H1 (cell line): ENCODE measurements at regions not wholly inside any gene's neighbourhood (a gene's known extent, or its start where the extent isn't known, plus 50 kb on each side); places are given as distances from the start of the nearest gene placed in this dataset.

Experiments
- CTCF ChIA-PET: fragments of 300-600 bp; sonication (Branson Sonifier 250); formaldehyde crosslinking; loops from one replicate; lab custom pipeline; 2021; ENCODE audit not compliant: partially characterized antibody; lab: Charles Lee
- POLR2A ChIA-PET: fragments of 300-600 bp; sonication (Branson Sonifier 250); formaldehyde crosslinking; loops from one replicate; lab custom pipeline; 2021; ENCODE audit warnings: inconsistent platforms; ENCODE audit not compliant: partially characterized antibody; lab: Charles Lee
- DNase-seq, 2 experiments: peaks; one replicate each; pipeline versions ENCODE4 v3.0.0 to v3.0.0-alpha.2; 2010 to 2022; ENCODE audit warnings: low spot score in 2 of 2, low read depth in 1 of 2, mixed read lengths in 1 of 2
- FAIRE-seq: peaks from 2 replicates; lab custom pipeline; 2011; peaks lifted over from hg19 to GRCh38; lab: Jason Lieb, UNC
- H2AFZ ChIP-seq: 2 replicates; pipeline ENCODE4 v1.8.1; 2012; ENCODE audit warnings: low read length, inconsistent platforms
- H2AK5ac ChIP-seq: 2 replicates; pipeline ENCODE4 v1.6.1; 2013; ENCODE audit warnings: low read depth, low read length
- H2BK120ac ChIP-seq: replicated peaks from 2 replicates; pipeline ENCODE3; 2013; ENCODE audit warnings: low read depth, low read length, inconsistent platforms
- H2BK12ac ChIP-seq: 2 replicates; pipeline ENCODE4 v1.6.1; 2013; ENCODE audit warnings: low read depth, low read length
- H2BK15ac ChIP-seq: 2 replicates; pipeline ENCODE4 v1.6.1; 2013; ENCODE audit warnings: low read length
- H2BK20ac ChIP-seq: 2 replicates; pipeline ENCODE4 v1.6.1; 2013; ENCODE audit warnings: low read length
- H2BK5ac ChIP-seq: 2 replicates; pipeline ENCODE4 v1.6.1; 2013; ENCODE audit warnings: low read depth, low read length
- H3K14ac ChIP-seq: 2 replicates; pipeline ENCODE4 v1.6.1; 2013; ENCODE audit warnings: inconsistent platforms; ENCODE audit not compliant: insufficient read length
- H3K18ac ChIP-seq: 2 replicates; pipeline ENCODE4 v1.6.1; 2013; ENCODE audit warnings: low read length; ENCODE audit errors: extremely low read depth
- H3K23ac ChIP-seq: 2 replicates; pipeline ENCODE4 v1.6.1; 2013; ENCODE audit warnings: inconsistent platforms; ENCODE audit not compliant: insufficient read length
- H3K23me2 ChIP-seq: 2 replicates; pipeline ENCODE4 v1.6.1; 2013; ENCODE audit warnings: low read depth, low read length
- H3K27ac ChIP-seq: 2 replicates; pipeline ENCODE4 v1.6.1; 2011; ENCODE audit warnings: low read depth, low read length, inconsistent platforms
- H3K27me3 ChIP-seq, 4 experiments: replicated peaks in 1 of 4; 1 replicate in 1 of 4; 2 replicates in 3 of 4; pipeline versions ENCODE4 v1.6.1 to v1.8.1; 2011 to 2013; ENCODE audit warnings: low read length in 3 of 4, mild to moderate bottlenecking in 3 of 4, inconsistent platforms in 2 of 4, mixed read lengths in 2 of 4, moderate library complexity in 1 of 4; ENCODE audit not compliant: control insufficient read depth in 3 of 4, insufficient read depth in 3 of 4; ENCODE audit errors: extremely low read depth in 1 of 4
- H3K36me3 ChIP-seq, 4 experiments: 2 replicates each; pipeline versions ENCODE4 v1.6.1 to v1.8.1; 2011 to 2013; ENCODE audit warnings: mild to moderate bottlenecking in 4 of 4, low read length in 3 of 4, moderate library complexity in 2 of 4, control low read depth in 1 of 4, inconsistent platforms in 1 of 4; ENCODE audit not compliant: insufficient read depth in 4 of 4, control insufficient read depth in 2 of 4
- H3K4ac ChIP-seq: replicated peaks from 2 replicates; pipeline ENCODE3; 2013; ENCODE audit warnings: low read length, low read depth, mixed read lengths, inconsistent platforms; ENCODE audit not compliant: insufficient read length
- H3K4me1 ChIP-seq, 4 experiments: replicated peaks in 1 of 4; 1 replicate in 1 of 4; 2 replicates in 3 of 4; pipeline versions ENCODE4 v1.6.1 to v1.8.1; 2011 to 2013; ENCODE audit warnings: low read length in 3 of 4, inconsistent platforms in 2 of 4, mixed read lengths in 1 of 4; ENCODE audit not compliant: insufficient read depth in 4 of 4, control insufficient read depth in 3 of 4
- H3K4me2 ChIP-seq, 2 experiments: 2 replicates each; pipeline versions ENCODE4 v1.6.1 to v1.8.1; 2011 to 2013; ENCODE audit warnings: low read depth in 2 of 2, low read length in 2 of 2, control low read depth in 1 of 2, inconsistent platforms in 1 of 2, mild to moderate bottlenecking in 1 of 2; ENCODE audit not compliant: insufficient read depth in 1 of 2
- H3K4me3 ChIP-seq, 4 experiments: fragments of 200-600, 300-600 bp in 1 of 4; sonication (generic), shearing (Covaris generic), sonication (Bioruptor Twin) in 1 of 4; 2 replicates each; pipeline versions ENCODE4 v1.5.1 to v1.8.1; 2011 to 2016; ENCODE audit warnings: low read length in 4 of 4, low read depth in 3 of 4, control low read depth in 2 of 4, inconsistent platforms in 2 of 4, mild to moderate bottlenecking in 2 of 4, mixed read lengths in 1 of 4, moderate library complexity in 1 of 4; ENCODE audit not compliant: insufficient read depth in 2 of 4; ENCODE audit errors: extremely low read depth in 1 of 4
- H3K56ac ChIP-seq: replicated peaks from 2 replicates; pipeline ENCODE3; 2013; ENCODE audit warnings: low read depth, mild to moderate bottlenecking, mixed read lengths, low read length, inconsistent platforms; ENCODE audit not compliant: insufficient read length
- H3K79me1 ChIP-seq: 2 replicates; pipeline ENCODE4 v1.6.1; 2013; ENCODE audit warnings: low read depth, low read length, control low read depth
- H3K79me2 ChIP-seq, 2 experiments: 2 replicates each; pipeline versions ENCODE4 v1.6.1 to v1.8.1; 2012 to 2013; ENCODE audit warnings: low read length in 2 of 2, mild to moderate bottlenecking in 2 of 2, inconsistent platforms in 1 of 2; ENCODE audit not compliant: insufficient read depth in 2 of 2, control insufficient read depth in 1 of 2
- H3K9ac ChIP-seq, 4 experiments: replicated peaks in 1 of 4; 1 replicate in 1 of 4; 2 replicates in 3 of 4; pipeline versions ENCODE4 v1.6.1 to v1.8.1; 2011 to 2013; ENCODE audit warnings: low read depth in 3 of 4, low read length in 3 of 4, control low read depth in 2 of 4, mild to moderate bottlenecking in 2 of 4, moderate library complexity in 2 of 4, inconsistent platforms in 1 of 4; ENCODE audit errors: extremely low read depth in 1 of 4
- H3K9me3 ChIP-seq, 2 experiments: 2 replicates each; pipeline versions ENCODE4 v1.6.1 to v1.8.1; 2012 to 2013; ENCODE audit warnings: mild to moderate bottlenecking in 2 of 2, moderate library complexity in 2 of 2, control low read depth in 1 of 2, inconsistent platforms in 1 of 2, low read depth in 1 of 2, low read length in 1 of 2, mixed read lengths in 1 of 2; ENCODE audit not compliant: insufficient read depth in 2 of 2
- H4K20me1 ChIP-seq, 2 experiments: replicated peaks in 1 of 2; 2 replicates each; pipeline versions ENCODE3 to v1.8.1; 2011 to 2013; ENCODE audit warnings: inconsistent platforms in 2 of 2, low read length in 2 of 2, mild to moderate bottlenecking in 1 of 2; ENCODE audit not compliant: insufficient read depth in 2 of 2, control insufficient read depth in 1 of 2
- H4K5ac ChIP-seq: 2 replicates; pipeline ENCODE4 v1.6.1; 2013; ENCODE audit warnings: low read length, low read depth, mixed read lengths, inconsistent platforms; ENCODE audit not compliant: insufficient read length
- H4K8ac ChIP-seq: 2 replicates; pipeline ENCODE4 v1.8.0; 2013; ENCODE audit warnings: mild to moderate bottlenecking, moderate library complexity, low read length, inconsistent platforms; ENCODE audit not compliant: insufficient read depth; ENCODE audit errors: extremely low read depth
- H4K91ac ChIP-seq: replicated peaks from 2 replicates; pipeline ENCODE3; 2013; ENCODE audit warnings: low read length, mixed read lengths, inconsistent platforms; ENCODE audit not compliant: insufficient read length
- RFX5 ChIP-seq: IDR thresholded peaks from 2 replicates; pipeline ENCODE4 v1.6.1; 2011; ENCODE audit warnings: low read depth, low read length, improper control_type of control experiment, borderline replicate concordance
- WGBS, 2 experiments: shearing (Covaris generic) in 1 of 2; methylation state at CpG; one replicate each; pipeline versions ENCODE4 v1.1.6 to v1.1.7; 2013 to 2015; ENCODE audit warnings: low lambda C conversion rate in 2 of 2, mixed read lengths in 2 of 2, inconsistent platforms in 1 of 2, low coverage in 1 of 2, missing lambda C conversion rate in 1 of 2; ENCODE audit not compliant: insufficient replicate concordance in 2 of 2, insufficient coverage in 1 of 2, insufficient read length in 1 of 2; ENCODE audit errors: extremely low coverage in 1 of 2, missing lambda C conversion rate in 1 of 2; 5-methylcytosine and 5-hydroxymethylcytosine counted together

DNA sequence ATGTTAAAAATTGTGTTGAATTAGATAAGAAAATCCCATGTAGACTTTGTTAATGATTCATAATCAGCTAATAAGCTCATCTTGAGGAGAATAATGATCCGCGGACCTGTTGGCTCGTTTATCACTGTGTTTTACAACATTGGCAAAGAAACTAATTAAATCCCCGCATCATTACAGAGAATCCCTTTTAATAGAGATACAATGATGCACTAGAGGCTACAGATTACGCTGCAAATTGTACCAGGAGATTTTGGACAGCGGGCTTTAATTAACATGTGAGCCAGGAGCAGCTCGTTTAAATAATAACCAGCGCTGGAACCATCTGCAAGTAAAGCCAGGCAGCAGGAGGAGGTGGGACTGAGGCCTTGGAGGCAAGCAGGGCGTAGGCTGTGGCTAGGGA is 280.3 kb upstream of the POU3F1 start:
- Histone ChIP-seq H2AFZ (no peak overlapping the region), H3K23me2 (no peaks in the 10 kb centered on the region), H3K4me2 (no peak overlapping the region), H4K91ac (no peak overlapping the region), H3K56ac (no peak overlapping the region), H4K5ac (no peak overlapping the region), H3K27me3 (no peaks in the 10 kb centered on the region), H2BK120ac (no peak overlapping the region), H3K4ac (no peak overlapping the region), H3K36me3 (no peaks in the 10 kb centered on the region), H2BK5ac (no peak overlapping the region), H2BK15ac (no peak overlapping the region; the same call in 1 of the 2 replicates), H3K23ac (no peak overlapping the region), H2BK20ac (no peak overlapping the region), H3K4me3 (no peak overlapping the region), H3K9ac (no peak overlapping the region), H2AK5ac (no peak overlapping the region), H3K9me3 (no peaks in the 10 kb centered on the region), H4K8ac (no peak overlapping the region), H2BK12ac (no peak overlapping the region), H3K14ac (no peak overlapping the region), H3K18ac (no peak overlapping the region), H3K79me1 (no peaks in the 10 kb centered on the region), H3K4me1 (no peaks in the 10 kb centered on the region), H3K27ac (no peak overlapping the region), H4K20me1 (no peaks in the 10 kb centered on the region), H3K79me2 (no peaks in the 10 kb centered on the region)
- WGBS, 2 experiments = 95% methylated on average over 9 of the region's 9 CpGs; no CpG with 5 or more reads in 1 of the 2 experiments
- FAIRE-seq (no peak), DNase-seq (no peak)
- TF ChIP-seq RFX5 = no peak
- POLR2A ChIA-PET = interaction anchor here (0.6 kb wide), 1 partner anchor 545 kb away, joined by 3 read pairs; no protein-coding TSS in a partner anchor
- CTCF ChIA-PET = interaction anchor here (0.7 to 1.8 kb wide), 5 partner anchors 120 to 301 kb away, joined by 3 to 4 read pairs (median 3); no protein-coding TSS in a partner anchor
